ENCODE measurements at regions not wholly inside any gene's neighbourhood (a gene's known extent, or its start where the extent isn't known, plus 50 kb on each side); places are given as distances from the start of the nearest gene placed in this dataset.

DNA sequence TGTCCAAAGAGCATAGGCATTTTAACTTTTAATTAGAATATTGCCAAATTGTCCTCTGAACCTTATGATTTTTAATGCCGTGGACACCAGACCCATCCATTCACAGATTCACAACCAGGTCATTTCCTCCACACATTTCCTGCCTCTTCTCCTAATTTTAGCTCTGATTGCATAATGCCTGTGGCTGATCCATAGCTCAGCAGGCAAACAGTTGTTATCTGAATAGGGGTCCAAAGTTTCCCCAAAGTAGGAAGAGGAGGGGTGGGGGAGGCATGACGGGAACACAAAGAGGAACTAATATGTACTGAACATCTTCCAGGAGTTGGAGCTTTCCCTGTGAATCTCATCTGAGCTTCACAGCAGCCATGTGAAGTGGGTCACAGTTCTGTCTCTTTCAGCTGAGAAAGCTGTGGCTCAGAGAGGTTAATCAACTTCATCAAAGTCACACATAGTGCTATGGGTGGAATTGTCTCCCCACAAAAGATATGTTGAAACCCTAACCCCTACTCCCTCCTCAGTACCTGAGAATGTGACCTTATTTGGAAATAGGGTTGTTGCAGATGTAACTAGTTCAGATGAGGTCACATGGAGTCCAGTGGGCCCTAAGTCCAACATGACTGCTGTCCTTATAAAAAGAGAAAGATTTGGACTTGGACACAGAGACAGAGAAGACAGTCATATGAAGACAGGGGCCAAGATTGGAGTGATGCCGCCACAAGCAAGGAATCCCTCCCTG, 106.7 kb upstream of the AGBL1 start:
- TF ChIP-seq MYC (IDR thresholded peaks at IDR 0.05; ENCODE audit: low read depth, low read length) (no peak), POLR2AphosphoS5 (IDR thresholded peaks at IDR 0.05; ENCODE audit: insufficient read depth, low read depth, low read length) (no peak), EZH2 (IDR thresholded peaks at IDR 0.05; ENCODE audit: borderline replicate concordance, low read depth, low read length, severe bottlenecking) (no peak), FOS (IDR thresholded peaks at IDR 0.05; ENCODE audit: borderline replicate concordance, insufficient read depth, low read length) (no peak), POLR2A (IDR thresholded peaks at IDR 0.05; ENCODE audit: low read depth, low read length) (no peak), GATA2 (IDR thresholded peaks at IDR 0.05; ENCODE audit: insufficient read depth, insufficient read length, low read depth, low read length) (no peak), JUN (IDR thresholded peaks at IDR 0.05; ENCODE audit: borderline replicate concordance, insufficient read depth, insufficient read length, low read depth) (no peak)
- TF ChIP-seq, protein P1, sequence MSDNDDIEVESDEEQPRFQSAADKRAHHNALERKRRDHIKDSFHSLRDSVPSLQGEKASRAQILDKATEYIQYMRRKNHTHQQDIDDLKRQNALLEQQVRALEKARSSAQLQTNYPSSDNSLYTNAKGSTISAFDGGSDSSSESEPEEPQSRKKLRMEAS (IDR thresholded peaks at IDR 0.05; ENCODE audit: insufficient read depth, insufficient read length), result no peak
- TF ChIP-seq, protein P2, sequence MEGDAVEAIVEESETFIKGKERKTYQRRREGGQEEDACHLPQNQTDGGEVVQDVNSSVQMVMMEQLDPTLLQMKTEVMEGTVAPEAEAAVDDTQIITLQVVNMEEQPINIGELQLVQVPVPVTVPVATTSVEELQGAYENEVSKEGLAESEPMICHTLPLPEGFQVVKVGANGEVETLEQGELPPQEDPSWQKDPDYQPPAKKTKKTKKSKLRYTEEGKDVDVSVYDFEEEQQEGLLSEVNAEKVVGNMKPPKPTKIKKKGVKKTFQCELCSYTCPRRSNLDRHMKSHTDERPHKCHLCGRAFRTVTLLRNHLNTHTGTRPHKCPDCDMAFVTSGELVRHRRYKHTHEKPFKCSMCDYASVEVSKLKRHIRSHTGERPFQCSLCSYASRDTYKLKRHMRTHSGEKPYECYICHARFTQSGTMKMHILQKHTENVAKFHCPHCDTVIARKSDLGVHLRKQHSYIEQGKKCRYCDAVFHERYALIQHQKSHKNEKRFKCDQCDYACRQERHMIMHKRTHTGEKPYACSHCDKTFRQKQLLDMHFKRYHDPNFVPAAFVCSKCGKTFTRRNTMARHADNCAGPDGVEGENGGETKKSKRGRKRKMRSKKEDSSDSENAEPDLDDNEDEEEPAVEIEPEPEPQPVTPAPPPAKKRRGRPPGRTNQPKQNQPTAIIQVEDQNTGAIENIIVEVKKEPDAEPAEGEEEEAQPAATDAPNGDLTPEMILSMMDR (IDR thresholded peaks at IDR 0.05; ENCODE audit: extremely low read depth in 1 of 2, insufficient read depth in 1 of 2, low read depth in 1 of 2, low read length in 2 of 2), result no peak
- no peaks in the 10 kb centered on the region for H3K79me2 ChIP-seq (ENCODE audit: control insufficient read depth, insufficient read depth, low read length)
- no peaks in the 10 kb centered on the region for H3K27me3 ChIP-seq (ENCODE audit: control insufficient read depth in 2 of 2, insufficient read depth in 2 of 2, low read length in 2 of 2)
- no peak overlapping the region for H2AFZ ChIP-seq (ENCODE audit: low read depth, low read length)
- H3K4me1 ChIP-seq (ENCODE audit: control insufficient read depth, extremely low read depth, insufficient read depth, low read length), result no peaks in the 10 kb centered on the region
- no peak overlapping the region for H3K4me3 ChIP-seq (replicated peaks in 1 of 3; ENCODE audit: insufficient read depth in 1 of 3, low read depth in 1 of 3, low read length in 3 of 3)
- BruUV-seq (replicated peaks), result no TSS peak
- no peaks in the 10 kb centered on the region for H3K36me3 ChIP-seq (ENCODE audit: control insufficient read depth in 2 of 2, extremely low read depth in 1 of 2, insufficient read depth in 2 of 2, low read length in 2 of 2)
- ChIA-PET CTCF (no interaction called here), POLR2A (no interaction called here)
- dilution Hi-C loops (cut with MboI; ENCODE audit: extremely low pct_ligation_motif_present, low sequenced_read_pairs), result no loop called here
- H3K9me1 ChIP-seq (replicated peaks; ENCODE audit: control insufficient read depth, extremely low read depth, insufficient read depth, low read length), result no peaks in the 10 kb centered on the region
- no peaks in the 10 kb centered on the region for H3K9me3 ChIP-seq (replicated peaks; ENCODE audit: control insufficient read depth, insufficient read depth, low read length)
- intact Hi-C loops (cut with micrococcal nuclease), result no loop called here
- no peak for DNase-seq (ENCODE audit: low read depth, low spot score)
- no peak overlapping the region for H3K4me2 ChIP-seq (ENCODE audit: insufficient read depth, low read length)
- H4K20me1 ChIP-seq (replicated peaks; ENCODE audit: control insufficient read depth, extremely low read depth, insufficient read depth, low read length), result no peaks in the 10 kb centered on the region
- H3K27ac ChIP-seq (ENCODE audit: insufficient read depth, low read depth, low read length), result no peak overlapping the region
- no peak overlapping the region for H3K9ac ChIP-seq (replicated peaks; ENCODE audit: extremely low read depth, insufficient read depth, low read length)
- no peak for FAIRE-seq

All from endothelial cell of umbilical vein (primary cell).